GM18517 (cell line): ENCODE measurements at regions not wholly inside any gene's neighbourhood (a gene's known extent, or its start where the extent isn't known, plus 50 kb on each side); places are given as distances from the start of the nearest gene placed in this dataset.
"Not testable (repeated sequence)": the region's sequence is repeated elsewhere in the genome, so short reads cannot be mapped to it uniquely, and the experiment has no call there.

ENCODE experiments used
- ATAC-seq: cut with Tn5 transposase; IDR thresholded peaks from one replicate; pipeline ENCODE4 v1.9.1; 2021; ENCODE audit warnings: mild to moderate bottlenecking, moderate library complexity; ENCODE audit not compliant: unreplicated experiment

GRCh38 chr14:84959851-84960520 is 570.0 kb upstream of the FLRT2 start:
- no peak for ATAC-seq

GRCh38 chr14:84961637-84962036 is 568.3 kb upstream of the FLRT2 start:
- no peak for ATAC-seq

- ATAC-seq, result no peak
Observed at GRCh38 chr14:84963518-84963917, 566.4 kb upstream of the FLRT2 start.

- no peak for ATAC-seq
Observed at GRCh38 chr14:84965279-84965678, 564.7 kb upstream of the FLRT2 start.

GRCh38 chr14:84969501-84969900 is 560.4 kb upstream of the FLRT2 start:
- ATAC-seq, result no peak

GRCh38 chr14:84975241-84975902 is 554.6 kb upstream of the FLRT2 start:
- ATAC-seq, result no peak

GRCh38 chr14:84976805-84977204 is 553.1 kb upstream of the FLRT2 start:
- no peak for ATAC-seq

- no peak for ATAC-seq
Observed at GRCh38 chr14:84987042-84987441, 542.9 kb upstream of the FLRT2 start.

GRCh38 chr14:84988357-84988756 is 541.6 kb upstream of the FLRT2 start:
- no peak for ATAC-seq

GRCh38 chr14:84991021-84991420 is 538.9 kb upstream of the FLRT2 start:
- no peak for ATAC-seq

GRCh38 chr14:84998216-84998615 is 531.7 kb upstream of the FLRT2 start:
- no peak for ATAC-seq

GRCh38 chr14:85002846-85003245 is 527.1 kb upstream of the FLRT2 start:
- ATAC-seq, result no peak

GRCh38 chr14:85003805-85004204 is 526.1 kb upstream of the FLRT2 start:
- ATAC-seq, result no peak

- no peak for ATAC-seq
Observed at GRCh38 chr14:85009506-85009905, 520.4 kb upstream of the FLRT2 start.

GRCh38 chr14:85010186-85010585 is 519.8 kb upstream of the FLRT2 start:
- ATAC-seq, result no peak

- ATAC-seq, result no peak
Observed at GRCh38 chr14:85016496-85016895, 513.4 kb upstream of the FLRT2 start.

GRCh38 chr14:85023866-85024265 is 506.1 kb upstream of the FLRT2 start:
- not testable (repeated sequence) for ATAC-seq

- ATAC-seq, result no peak
Observed at GRCh38 chr14:85024931-85025330, 505.0 kb upstream of the FLRT2 start.

- ATAC-seq, result no peak
Observed at GRCh38 chr14:85027681-85028370, 502.1 kb upstream of the FLRT2 start.

GRCh38 chr14:85037411-85037810 is 492.5 kb upstream of the FLRT2 start:
- ATAC-seq, result no peak

GRCh38 chr14:85038526-85039352 is 491.2 kb upstream of the FLRT2 start:
- no peak for ATAC-seq

GRCh38 chr14:85039353-85039626 is 490.7 kb upstream of the FLRT2 start:
- no peak for ATAC-seq
